GM18505 (cell line): ENCODE measurements at regions not wholly inside any gene's neighbourhood (a gene's known extent, or its start where the extent isn't known, plus 50 kb on each side); places are given as distances from the start of the nearest gene placed in this dataset.

Source experiments
- ATAC-seq: cut with Tn5 transposase; IDR thresholded peaks from one replicate; pipeline ENCODE4 v1.9.1; 2021; ENCODE audit not compliant: unreplicated experiment
- POLR2A ChIP-seq: IDR thresholded peaks from 4 replicates; pipeline ENCODE4 v1.6.1; 2011; ENCODE audit warnings: borderline replicate concordance; ENCODE audit not compliant: insufficient read depth, insufficient read length; ENCODE audit errors: extremely low read depth

DNA sequence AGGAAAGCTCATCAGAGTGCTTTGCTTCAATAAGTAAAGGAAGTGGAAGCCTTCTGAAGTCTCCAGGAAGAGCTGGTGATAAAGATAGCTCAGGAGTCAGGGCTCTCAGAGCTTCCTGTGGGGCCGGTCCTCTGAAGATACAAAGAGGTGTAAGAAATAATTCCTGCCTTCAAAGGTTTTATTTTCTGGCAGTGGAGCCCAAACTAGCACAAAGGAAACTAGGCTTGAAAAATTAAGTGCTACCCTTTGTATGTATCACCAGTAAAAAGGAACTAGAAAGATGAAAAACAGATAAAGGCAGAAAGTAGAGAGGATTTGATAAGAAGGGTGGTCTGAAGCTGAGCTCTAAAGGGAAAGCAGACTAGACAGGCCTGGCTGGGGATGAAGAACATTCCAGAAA, 204.1 kb upstream of the SASH1 start:
- no peak for TF ChIP-seq POLR2A
- no peak for ATAC-seq

DNA sequence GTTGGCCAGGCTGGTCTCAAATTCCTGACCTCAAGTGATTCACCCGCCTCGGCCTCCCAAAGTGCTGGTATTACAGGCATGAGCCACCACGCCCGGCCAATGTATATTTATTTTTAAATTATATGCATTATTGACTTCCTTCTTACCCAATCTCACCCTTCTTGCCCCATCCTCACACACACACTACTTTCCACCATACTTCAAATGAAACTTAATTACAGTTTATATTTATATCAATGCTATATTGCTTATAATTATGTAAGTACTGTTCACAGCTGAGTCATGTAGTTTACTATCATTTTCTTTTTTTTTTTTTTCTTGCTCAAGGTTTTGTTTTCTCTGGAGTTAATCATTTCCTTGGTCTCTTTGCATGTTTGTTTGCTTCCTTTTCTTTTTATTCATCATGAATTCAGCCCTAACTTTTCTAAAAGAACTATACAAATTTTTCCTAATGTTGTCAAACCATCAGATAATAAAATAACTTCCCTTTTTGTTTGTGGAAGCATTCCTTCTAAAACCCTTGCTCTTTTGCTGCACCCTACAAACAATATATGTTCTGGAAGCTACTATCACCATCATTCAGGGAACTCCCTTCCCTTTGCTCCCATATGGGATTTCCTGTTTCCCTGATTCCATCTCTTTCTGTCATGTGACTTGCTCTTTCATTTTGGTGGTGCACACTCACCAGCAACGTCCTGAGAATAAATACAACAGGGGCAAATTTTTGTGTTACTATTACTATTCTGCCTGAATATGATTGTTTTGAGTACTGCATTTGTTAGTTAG, 201.7 kb upstream of the SASH1 start:
- no peak for TF ChIP-seq POLR2A
- no peak for ATAC-seq

- no peak for TF ChIP-seq POLR2A
- no peak for ATAC-seq
These were observed 199.8 kb upstream of the SASH1 start for GRCh38 chr6:148142821-148143220.

DNA sequence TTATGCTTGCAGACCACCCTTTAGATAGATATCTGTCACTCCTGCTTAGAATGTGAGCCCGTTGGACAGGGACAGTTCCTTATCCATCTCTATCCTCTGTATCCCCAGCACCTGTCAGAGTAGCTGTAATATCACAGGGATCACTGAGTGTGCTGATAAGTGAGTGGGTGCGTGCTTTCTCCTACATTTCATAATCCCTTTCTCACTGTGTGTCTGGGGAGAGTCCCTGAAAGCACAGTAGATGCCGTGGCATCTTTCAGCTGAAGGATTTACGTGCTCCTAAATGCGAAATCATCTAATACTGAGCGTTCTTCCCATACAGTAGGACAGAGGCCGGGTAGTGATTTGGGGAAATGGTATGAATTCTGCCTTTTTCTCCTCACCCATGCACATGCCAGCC, 198.9 kb upstream of the SASH1 start:
- TF ChIP-seq POLR2A, result no peak
- ATAC-seq, result no peak

DNA sequence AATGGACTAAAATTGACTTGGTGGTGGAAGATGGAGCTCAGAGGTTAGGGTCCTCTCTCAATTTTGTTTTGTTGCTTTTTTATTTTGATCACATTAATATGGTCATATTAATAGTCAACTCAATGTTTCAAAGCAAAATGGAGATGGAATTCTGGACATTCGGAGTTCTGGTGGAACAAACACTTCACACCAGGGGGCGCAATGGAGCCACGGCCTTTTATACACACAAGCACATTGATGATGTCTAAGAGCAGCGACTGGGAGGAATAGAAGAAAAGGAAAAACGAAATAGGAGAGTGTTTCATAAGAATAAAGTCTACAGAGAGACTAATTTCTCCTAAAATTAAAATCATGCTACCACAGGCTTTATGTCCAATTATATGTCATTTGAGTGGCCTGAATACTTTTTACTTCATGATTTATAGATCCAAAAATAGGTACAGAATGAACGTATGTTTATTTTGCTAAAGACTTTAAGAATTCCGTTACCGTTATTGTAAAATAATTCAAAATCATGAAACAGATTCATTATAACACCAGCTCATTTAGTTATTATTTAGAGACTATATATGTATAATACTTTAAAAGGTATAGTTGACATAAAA, 197.6 kb upstream of the SASH1 start:
- TF ChIP-seq POLR2A, result no peak
- ATAC-seq, result peak; percentile 70

- no peak for ATAC-seq
- TF ChIP-seq POLR2A, result no peak
These were observed 195.7 kb upstream of the SASH1 start for GRCh38 chr6:148146717-148147462.

GRCh38 chr6:148147463-148147830, 195.2 kb upstream of the SASH1 start:
- TF ChIP-seq POLR2A, result no peak
- no peak for ATAC-seq

DNA sequence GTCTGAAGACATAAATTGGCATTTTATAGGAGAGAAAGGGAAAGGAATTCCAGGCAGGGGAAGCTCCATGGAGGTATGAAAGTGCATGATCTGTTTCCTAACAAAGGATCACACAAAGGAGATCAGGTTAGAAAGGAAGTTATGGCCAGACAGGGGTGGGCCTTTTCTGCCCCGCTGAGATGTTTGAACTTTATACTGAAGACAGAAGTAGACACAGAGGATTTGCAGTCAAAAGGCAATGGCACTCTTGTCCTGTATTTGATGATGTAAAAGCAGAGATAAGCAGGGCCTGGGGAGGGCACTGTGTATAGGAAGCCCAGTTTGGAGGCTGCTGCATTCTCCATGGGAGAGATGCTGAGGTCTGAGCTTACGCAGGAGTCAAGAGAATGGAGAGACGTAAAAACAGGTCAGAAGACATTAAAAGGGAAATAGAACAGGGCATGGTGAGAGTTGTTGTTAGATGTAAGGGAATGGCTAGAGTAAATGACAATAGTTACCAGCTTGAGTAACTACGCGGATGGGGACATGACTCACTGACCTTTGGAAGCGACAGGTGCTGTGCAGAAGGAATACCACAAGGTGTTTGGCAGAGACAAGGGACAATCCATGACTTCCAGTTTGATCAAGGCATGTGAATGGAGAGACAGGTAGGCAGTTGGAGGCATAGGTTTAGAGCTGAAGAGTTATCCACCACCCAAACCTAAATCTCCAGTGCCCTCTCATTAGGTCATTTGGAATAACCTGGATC, 190.6 kb upstream of the SASH1 start:
- no peak for ATAC-seq
- no peak for TF ChIP-seq POLR2A

GRCh38 chr6:148154668-148155067, 188.0 kb upstream of the SASH1 start:
- no peak for ATAC-seq

DNA sequence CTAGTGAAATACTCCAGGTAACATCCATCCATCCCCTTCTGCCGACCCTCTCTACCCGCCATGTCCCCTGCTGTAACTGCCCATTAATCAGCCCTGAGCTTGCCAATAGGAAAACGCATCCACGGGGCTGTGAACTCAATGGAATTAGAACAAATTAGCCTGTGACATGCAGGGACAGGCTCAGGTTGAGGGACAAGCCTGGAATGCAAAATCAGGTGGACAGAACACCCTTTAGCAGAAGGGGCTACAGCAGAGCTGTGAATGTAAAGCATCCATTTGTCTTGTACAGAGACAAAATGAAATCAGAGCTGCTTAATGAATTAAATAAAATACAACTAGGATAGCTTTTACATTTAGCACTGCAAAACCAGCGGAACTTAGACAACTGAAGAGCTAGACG, 187.3 kb upstream of the SASH1 start:
- no peak for ATAC-seq
- TF ChIP-seq POLR2A, result no peak

More at GRCh38 chr6:148154668-148155067, 188.0 kb upstream of the SASH1 start:
- TF ChIP-seq POLR2A, result no peak

- no peak for TF ChIP-seq POLR2A
- no peak for ATAC-seq
These were observed 184.8 kb upstream of the SASH1 start for GRCh38 chr6:148157841-148158240.

- no peak for TF ChIP-seq POLR2A
- ATAC-seq, result no peak
These were observed 178.0 kb upstream of the SASH1 start for GRCh38 chr6:148164645-148165044.

- no peak for ATAC-seq
- TF ChIP-seq POLR2A, result no peak
These were observed 176.2 kb upstream of the SASH1 start for GRCh38 chr6:148166339-148166968.
